ENCODE measurements at regions not wholly inside any gene's neighbourhood (a gene's known extent, or its start where the extent isn't known, plus 50 kb on each side); places are given as distances from the start of the nearest gene placed in this dataset.

DNA sequence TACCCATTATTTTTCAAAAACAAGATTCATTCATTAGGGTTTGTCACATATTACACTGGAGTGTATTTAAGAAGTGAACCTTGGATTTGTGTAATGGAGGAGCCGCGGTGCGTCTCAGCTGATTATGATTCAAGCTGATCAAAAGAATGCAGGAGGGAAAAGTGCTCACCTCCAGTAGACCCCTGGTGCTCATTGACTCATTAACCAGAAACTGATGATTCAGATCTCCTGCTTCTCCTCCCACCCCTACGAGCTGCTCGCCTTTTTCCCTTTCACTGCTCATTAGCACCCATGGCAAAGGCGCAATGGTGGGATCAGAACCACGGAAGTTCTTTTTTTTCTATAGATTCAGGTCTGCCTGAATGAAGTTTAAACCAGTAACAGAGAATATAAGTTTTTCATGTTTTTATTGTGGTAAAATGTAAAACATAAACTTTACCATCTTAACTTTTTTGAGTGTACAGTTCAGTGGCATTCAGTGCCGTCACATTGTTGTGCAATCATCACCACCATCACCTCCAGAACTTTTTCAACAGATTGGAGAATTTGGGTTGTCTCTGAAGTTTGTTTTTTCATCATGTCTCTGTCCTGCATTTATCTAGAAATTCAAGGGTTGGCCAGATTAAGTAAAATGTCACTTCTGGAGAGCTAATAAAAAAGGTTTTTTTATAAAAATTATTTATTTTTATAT, 101.6 kb downstream of the LINC00237 start:
- TF ChIP-seq FOXP2 (optimal IDR thresholded peaks at IDR 0.05; ENCODE audit: borderline replicate concordance, extremely low read depth, extremely low read length, insufficient read depth) = no peak

DNA sequence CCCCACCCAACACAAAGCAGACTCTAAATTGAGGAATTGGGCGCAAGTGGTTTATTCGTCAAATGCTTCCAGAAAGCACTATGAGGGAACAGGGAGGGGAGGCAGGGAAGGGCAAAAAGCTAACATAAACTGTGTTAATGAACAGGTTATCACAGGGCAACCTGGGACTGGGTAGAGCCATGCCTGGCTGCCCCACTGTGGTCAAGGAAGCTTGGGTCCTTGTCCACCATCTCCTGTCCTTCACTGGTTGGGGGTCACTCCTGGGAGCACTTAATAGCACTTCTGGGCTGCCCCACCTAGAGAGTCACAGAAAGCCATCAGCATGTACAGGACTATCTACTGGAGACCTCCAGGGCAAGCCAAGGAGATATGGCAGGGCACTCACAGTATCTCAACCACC, 102.3 kb downstream of the LINC00237 start:
- TF ChIP-seq POLR2AphosphoS5 (IDR thresholded peaks at IDR 0.05; ENCODE audit: low read depth, low read length) (no peak), TAF1 (IDR thresholded peaks at IDR 0.05; ENCODE audit: borderline replicate concordance, insufficient read depth, low read length) (no peak), SIN3A (IDR thresholded peaks at IDR 0.05; ENCODE audit: borderline replicate concordance, insufficient read depth, low read length) (no peak), FOXP2 (optimal IDR thresholded peaks at IDR 0.05; ENCODE audit: borderline replicate concordance, extremely low read depth, extremely low read length, insufficient read depth) (no peak)
- TF ChIP-seq, protein P1, sequence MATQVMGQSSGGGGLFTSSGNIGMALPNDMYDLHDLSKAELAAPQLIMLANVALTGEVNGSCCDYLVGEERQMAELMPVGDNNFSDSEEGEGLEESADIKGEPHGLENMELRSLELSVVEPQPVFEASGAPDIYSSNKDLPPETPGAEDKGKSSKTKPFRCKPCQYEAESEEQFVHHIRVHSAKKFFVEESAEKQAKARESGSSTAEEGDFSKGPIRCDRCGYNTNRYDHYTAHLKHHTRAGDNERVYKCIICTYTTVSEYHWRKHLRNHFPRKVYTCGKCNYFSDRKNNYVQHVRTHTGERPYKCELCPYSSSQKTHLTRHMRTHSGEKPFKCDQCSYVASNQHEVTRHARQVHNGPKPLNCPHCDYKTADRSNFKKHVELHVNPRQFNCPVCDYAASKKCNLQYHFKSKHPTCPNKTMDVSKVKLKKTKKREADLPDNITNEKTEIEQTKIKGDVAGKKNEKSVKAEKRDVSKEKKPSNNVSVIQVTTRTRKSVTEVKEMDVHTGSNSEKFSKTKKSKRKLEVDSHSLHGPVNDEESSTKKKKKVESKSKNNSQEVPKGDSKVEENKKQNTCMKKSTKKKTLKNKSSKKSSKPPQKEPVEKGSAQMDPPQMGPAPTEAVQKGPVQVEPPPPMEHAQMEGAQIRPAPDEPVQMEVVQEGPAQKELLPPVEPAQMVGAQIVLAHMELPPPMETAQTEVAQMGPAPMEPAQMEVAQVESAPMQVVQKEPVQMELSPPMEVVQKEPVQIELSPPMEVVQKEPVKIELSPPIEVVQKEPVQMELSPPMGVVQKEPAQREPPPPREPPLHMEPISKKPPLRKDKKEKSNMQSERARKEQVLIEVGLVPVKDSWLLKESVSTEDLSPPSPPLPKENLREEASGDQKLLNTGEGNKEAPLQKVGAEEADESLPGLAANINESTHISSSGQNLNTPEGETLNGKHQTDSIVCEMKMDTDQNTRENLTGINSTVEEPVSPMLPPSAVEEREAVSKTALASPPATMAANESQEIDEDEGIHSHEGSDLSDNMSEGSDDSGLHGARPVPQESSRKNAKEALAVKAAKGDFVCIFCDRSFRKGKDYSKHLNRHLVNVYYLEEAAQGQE (IDR thresholded peaks at IDR 0.05; ENCODE audit: insufficient read depth in 1 of 2, low read depth in 2 of 2, low read length in 2 of 2) = no peak

DNA sequence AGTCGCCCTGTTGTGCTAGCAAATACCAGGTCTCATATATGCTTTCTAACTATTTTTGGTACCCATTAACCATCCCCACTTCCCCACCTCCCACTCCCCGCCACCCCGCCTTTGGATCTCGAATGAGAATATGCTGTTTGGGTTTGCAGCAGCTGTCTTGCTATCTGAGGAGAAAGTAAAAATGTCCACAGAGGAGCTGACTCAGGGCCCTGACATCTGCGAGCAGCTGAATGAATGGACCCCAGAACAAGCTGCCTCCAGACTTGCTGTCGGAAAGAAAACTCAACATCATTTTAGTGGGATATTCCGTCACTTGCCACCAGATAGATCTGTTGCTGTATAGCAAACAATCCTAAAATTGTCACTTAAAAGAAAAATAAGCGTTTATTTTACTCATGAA, 103.7 kb downstream of the LINC00237 start:
- TF ChIP-seq POLR2AphosphoS5 (IDR thresholded peaks at IDR 0.05; ENCODE audit: low read depth, low read length) = no peak
- TF ChIP-seq, protein P1 (IDR thresholded peaks at IDR 0.05; ENCODE audit: insufficient read depth in 1 of 2, low read depth in 2 of 2, low read length in 2 of 2) = no peak
- TF ChIP-seq FOXP2 (optimal IDR thresholded peaks at IDR 0.05; ENCODE audit: borderline replicate concordance, extremely low read depth, extremely low read length, insufficient read depth) = no peak
- no peak for TF ChIP-seq SIN3A (IDR thresholded peaks at IDR 0.05; ENCODE audit: borderline replicate concordance, insufficient read depth, low read length)
- no peak for TF ChIP-seq TAF1 (IDR thresholded peaks at IDR 0.05; ENCODE audit: borderline replicate concordance, insufficient read depth, low read length)

DNA sequence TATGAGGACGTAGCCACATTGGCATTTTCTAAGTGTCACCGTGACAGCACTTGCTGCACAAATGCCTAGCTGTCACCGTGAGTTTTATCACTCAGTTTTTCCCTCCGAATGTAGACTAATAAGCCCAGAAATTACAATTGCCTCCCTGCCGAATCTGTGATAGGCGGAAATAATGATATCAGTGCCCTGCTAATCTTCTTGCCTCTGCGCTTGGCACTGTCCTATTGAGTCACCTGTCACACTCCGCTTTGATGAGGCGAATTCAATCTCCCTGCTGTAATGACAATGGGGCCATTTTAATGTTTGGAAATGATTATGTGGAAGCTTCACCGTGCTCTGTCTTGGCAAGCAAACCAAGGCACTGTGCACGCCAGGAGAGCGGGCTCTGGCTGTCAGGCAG, 112.8 kb downstream of the LINC00237 start:
- TF ChIP-seq SIN3A (IDR thresholded peaks at IDR 0.05; ENCODE audit: borderline replicate concordance, insufficient read depth, low read length) (no peak), FOXP2 (optimal IDR thresholded peaks at IDR 0.05; ENCODE audit: borderline replicate concordance, extremely low read depth, extremely low read length, insufficient read depth) (no peak), POLR2AphosphoS5 (IDR thresholded peaks at IDR 0.05; ENCODE audit: low read depth, low read length) (no peak), TAF1 (IDR thresholded peaks at IDR 0.05; ENCODE audit: borderline replicate concordance, insufficient read depth, low read length) (no peak)
- TF ChIP-seq, protein P1 (IDR thresholded peaks at IDR 0.05; ENCODE audit: insufficient read depth in 1 of 2, low read depth in 2 of 2, low read length in 2 of 2) = no peak

DNA sequence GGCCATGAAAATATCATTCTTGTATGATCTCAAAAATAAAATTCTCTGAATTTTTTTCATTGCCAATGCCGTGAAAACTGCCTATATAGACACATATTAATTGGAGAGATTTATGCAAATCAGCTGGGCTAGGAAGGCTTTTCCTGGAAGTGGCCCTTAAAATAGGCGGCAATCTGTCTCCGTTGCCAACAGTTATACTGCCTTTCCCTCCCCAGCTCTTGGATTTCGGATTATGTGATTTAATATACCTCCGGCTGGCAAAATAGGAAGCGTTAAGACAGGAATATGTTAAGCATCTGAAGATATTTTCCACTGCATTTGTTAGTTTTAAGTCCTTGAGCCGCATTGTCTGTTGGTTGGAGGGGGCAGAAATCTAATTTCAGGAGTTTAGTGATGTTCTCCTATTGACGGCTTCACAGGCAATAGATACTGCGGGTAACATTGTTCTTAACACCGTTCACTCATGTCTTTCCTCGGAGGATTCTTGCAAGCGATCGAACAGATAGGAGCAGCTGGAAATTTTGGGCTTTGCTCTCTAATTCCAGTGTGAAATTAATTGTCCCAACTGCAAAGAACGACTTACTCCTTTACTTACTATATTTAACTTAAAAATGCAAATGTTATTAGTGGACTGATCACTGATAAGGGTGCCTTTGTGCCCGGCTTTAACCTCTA, 113.3 kb downstream of the LINC00237 start:
- TF ChIP-seq TAF1 (IDR thresholded peaks at IDR 0.05; ENCODE audit: borderline replicate concordance, insufficient read depth, low read length) = no peak
- no peak for TF ChIP-seq POLR2AphosphoS5 (IDR thresholded peaks at IDR 0.05; ENCODE audit: low read depth, low read length)
- TF ChIP-seq SIN3A (IDR thresholded peaks at IDR 0.05; ENCODE audit: borderline replicate concordance, insufficient read depth, low read length) = no peak
- TF ChIP-seq FOXP2 (optimal IDR thresholded peaks at IDR 0.05; ENCODE audit: borderline replicate concordance, extremely low read depth, extremely low read length, insufficient read depth) = no peak
- TF ChIP-seq, protein P1 (IDR thresholded peaks at IDR 0.05; ENCODE audit: insufficient read depth in 1 of 2, low read depth in 2 of 2, low read length in 2 of 2) = no peak
